WTC11 (cell line): ENCODE measurements at regions not wholly inside any gene's neighbourhood (a gene's known extent, or its start where the extent isn't known, plus 50 kb on each side); places are given as distances from the start of the nearest gene placed in this dataset.

Source experiments
- ZNF512 ChIP-seq: sonication (generic); formaldehyde crosslinking; IDR thresholded peaks from 2 replicates; pipeline ENCODE4 v1.8.1; 2022; ENCODE audit warnings: missing genetic modification reagents, borderline replicate concordance
- TF ChIP-seq, protein P1 (sequence below): sonication (generic); formaldehyde crosslinking; IDR thresholded peaks from 2 replicates; pipeline ENCODE4 v1.8.1; 2022; ENCODE audit warnings: low read depth, missing genetic modification reagents, borderline replicate concordance

GRCh38 chr2:16174693-16175045 is 234.3 kb downstream of the MYCN start:
- TF ChIP-seq ZNF512 (CRISPR knock-in tag): no peak
- TF ChIP-seq, protein P1, sequence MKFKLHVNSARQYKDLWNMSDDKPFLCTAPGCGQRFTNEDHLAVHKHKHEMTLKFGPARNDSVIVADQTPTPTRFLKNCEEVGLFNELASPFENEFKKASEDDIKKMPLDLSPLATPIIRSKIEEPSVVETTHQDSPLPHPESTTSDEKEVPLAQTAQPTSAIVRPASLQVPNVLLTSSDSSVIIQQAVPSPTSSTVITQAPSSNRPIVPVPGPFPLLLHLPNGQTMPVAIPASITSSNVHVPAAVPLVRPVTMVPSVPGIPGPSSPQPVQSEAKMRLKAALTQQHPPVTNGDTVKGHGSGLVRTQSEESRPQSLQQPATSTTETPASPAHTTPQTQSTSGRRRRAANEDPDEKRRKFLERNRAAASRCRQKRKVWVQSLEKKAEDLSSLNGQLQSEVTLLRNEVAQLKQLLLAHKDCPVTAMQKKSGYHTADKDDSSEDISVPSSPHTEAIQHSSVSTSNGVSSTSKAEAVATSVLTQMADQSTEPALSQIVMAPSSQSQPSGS (CRISPR knock-in tag): no peak
